ENCODE measurements at regions not wholly inside any gene's neighbourhood (a gene's known extent, or its start where the extent isn't known, plus 50 kb on each side); places are given as distances from the start of the nearest gene placed in this dataset.

DNA sequence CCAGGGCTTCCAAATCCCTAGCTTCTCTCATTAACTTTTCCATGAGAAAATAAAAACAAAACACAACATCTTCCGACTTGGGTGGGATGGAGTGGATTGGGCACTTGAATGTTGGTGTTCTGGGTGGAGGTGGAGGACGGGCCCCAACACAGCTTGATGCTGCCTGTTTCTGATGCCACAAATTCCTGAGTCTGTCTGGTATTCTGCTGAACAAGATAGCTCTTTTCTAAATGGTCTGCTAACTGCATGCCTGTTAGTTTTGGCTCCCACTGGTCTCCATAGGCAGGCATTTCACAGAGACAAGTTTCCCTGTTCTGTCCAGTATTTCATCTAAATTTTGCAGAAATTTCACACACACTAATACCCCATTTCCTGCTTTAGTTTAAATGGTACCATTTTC, 160.9 kb upstream of the FZD8 start:
- Histone ChIP-seq H3K27ac (ENCODE audit: insufficient read depth in 1 of 2, low read depth in 1 of 2, low read length in 2 of 2, poor library complexity in 1 of 2, severe bottlenecking in 2 of 2) (no peak overlapping the region), H3K4me3 (ENCODE audit: control insufficient read depth in 1 of 7, extremely low read depth in 1 of 7, insufficient read depth in 4 of 7, low read depth in 2 of 7, low read length in 6 of 7) (no peak overlapping the region), H3K36me3 (ENCODE audit: control insufficient read depth in 4 of 4, insufficient read depth in 4 of 4, low read length in 3 of 4) (no peaks in the 10 kb centered on the region), H3K9me3 (ENCODE audit: control extremely low read depth in 1 of 5, control insufficient read depth in 4 of 5, insufficient read depth in 2 of 5, low read depth in 1 of 5, low read length in 4 of 5) (peaks cover 0 to 2% (median 0%) of the 10 kb centered on the region in 5 experiments), H3K4me1 (ENCODE audit: control extremely low read depth in 1 of 4, control insufficient read depth in 4 of 4, insufficient read depth in 4 of 4, low read length in 3 of 4) (no peaks in the 10 kb centered on the region), H3K27me3 (replicated peaks in 2 of 5; ENCODE audit: control insufficient read depth in 4 of 5, insufficient read depth in 5 of 5, low read length in 4 of 5) (peaks cover 0 to 1% (median 0%) of the 10 kb centered on the region in 5 experiments)
- CTCF ChIA-PET, result no interaction called here
- 83% methylated on average over 1 of the region's 2 CpGs for WGBS (ENCODE audit: insufficient coverage)
- no peak for DNase-seq
- POLR2A ChIA-PET, result no interaction called here

DNA sequence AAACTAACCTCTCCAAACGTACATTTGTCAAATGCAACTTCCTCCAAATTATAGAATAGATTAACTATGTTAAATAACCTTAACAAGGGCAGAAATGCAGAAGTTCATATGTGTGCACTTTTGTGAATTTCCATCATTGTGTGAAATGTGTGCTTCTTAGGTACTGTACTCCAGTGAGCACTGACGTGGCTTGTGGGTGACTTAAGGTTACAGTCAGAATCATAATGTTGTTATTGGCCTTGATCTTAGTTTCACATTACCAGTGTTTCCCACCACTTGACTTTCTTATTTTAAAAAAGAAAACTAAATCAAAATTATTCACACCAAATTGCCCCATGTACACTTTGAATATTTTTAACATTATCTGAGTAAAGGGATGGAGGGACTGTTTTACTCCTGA, 155.1 kb upstream of the FZD8 start:
- H3K4me3 ChIP-seq (ENCODE audit: control insufficient read depth in 1 of 7, extremely low read depth in 1 of 7, insufficient read depth in 4 of 7, low read depth in 2 of 7, low read length in 6 of 7), result no peak overlapping the region
- no peak for DNase-seq
- no CpG with 5 or more reads among the region's 2 CpGs for WGBS (ENCODE audit: insufficient coverage)
- peaks cover 0 to 2% (median 0%) of the 10 kb centered on the region in 5 experiments for H3K9me3 ChIP-seq (ENCODE audit: control extremely low read depth in 1 of 5, control insufficient read depth in 4 of 5, insufficient read depth in 2 of 5, low read depth in 1 of 5, low read length in 4 of 5)
- CTCF ChIA-PET, result no interaction called here
- peaks cover 0 to 1% (median 0%) of the 10 kb centered on the region in 5 experiments for H3K27me3 ChIP-seq (replicated peaks in 2 of 5; ENCODE audit: control insufficient read depth in 4 of 5, insufficient read depth in 5 of 5, low read length in 4 of 5)
- peaks cover 0 to 7% (median 0%) of the 10 kb centered on the region in 4 experiments for H3K4me1 ChIP-seq (ENCODE audit: control extremely low read depth in 1 of 4, control insufficient read depth in 4 of 4, insufficient read depth in 4 of 4, low read length in 3 of 4)
- no peaks in the 10 kb centered on the region for H3K36me3 ChIP-seq (ENCODE audit: control insufficient read depth in 4 of 4, insufficient read depth in 4 of 4, low read length in 3 of 4)
- no peak overlapping the region for H3K27ac ChIP-seq (ENCODE audit: insufficient read depth in 1 of 2, low read depth in 1 of 2, low read length in 2 of 2, poor library complexity in 1 of 2, severe bottlenecking in 2 of 2)
- POLR2A ChIA-PET, result no interaction called here

DNA sequence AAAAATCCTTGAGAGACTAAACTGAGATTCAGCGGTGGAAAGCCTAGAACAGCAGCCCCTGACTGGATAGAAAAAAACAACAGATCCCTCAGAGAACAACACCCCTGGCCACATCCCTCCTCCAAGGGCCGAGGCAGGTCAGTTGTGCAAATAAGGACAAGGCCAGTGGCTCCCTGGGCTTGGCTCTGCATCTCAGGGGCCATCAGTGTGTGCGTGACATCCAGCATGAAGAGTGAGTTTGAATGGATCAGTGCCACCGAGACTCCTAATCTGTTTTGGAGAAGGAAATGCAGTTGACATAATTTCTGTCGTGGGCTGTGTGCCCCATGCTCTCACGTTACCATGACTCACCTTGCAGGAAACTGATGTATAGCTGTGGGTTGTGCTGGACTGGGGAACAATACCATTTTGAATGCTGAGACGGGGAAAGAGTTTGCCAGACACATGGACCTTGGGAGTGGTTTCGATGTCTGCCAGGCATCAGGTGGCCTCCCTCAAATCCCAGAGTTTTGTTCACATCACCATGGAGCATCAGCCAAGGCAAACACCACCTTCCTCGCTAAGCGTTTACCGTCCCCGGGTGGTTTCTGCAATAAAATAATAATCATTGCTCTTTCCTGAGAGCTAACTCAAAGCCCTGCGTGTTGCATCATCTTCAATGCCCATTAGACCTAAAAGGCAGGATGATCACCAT, 153.2 kb upstream of the FZD8 start:
- Histone ChIP-seq H3K4me1 (ENCODE audit: control extremely low read depth in 1 of 4, control insufficient read depth in 4 of 4, insufficient read depth in 4 of 4, low read length in 3 of 4) (peaks cover 0 to 7% (median 0%) of the 10 kb centered on the region in 4 experiments), H3K36me3 (ENCODE audit: control insufficient read depth in 4 of 4, insufficient read depth in 4 of 4, low read length in 3 of 4) (no peaks in the 10 kb centered on the region), H3K27ac (ENCODE audit: insufficient read depth in 1 of 2, low read depth in 1 of 2, low read length in 2 of 2, poor library complexity in 1 of 2, severe bottlenecking in 2 of 2) (no peak overlapping the region), H3K27me3 (replicated peaks in 2 of 5; ENCODE audit: control insufficient read depth in 4 of 5, insufficient read depth in 5 of 5, low read length in 4 of 5) (no peaks in the 10 kb centered on the region), H3K4me3 (ENCODE audit: control insufficient read depth in 1 of 7, extremely low read depth in 1 of 7, insufficient read depth in 4 of 7, low read depth in 2 of 7, low read length in 6 of 7) (no peak overlapping the region), H3K9me3 (ENCODE audit: control extremely low read depth in 1 of 5, control insufficient read depth in 4 of 5, insufficient read depth in 2 of 5, low read depth in 1 of 5, low read length in 4 of 5) (no peaks in the 10 kb centered on the region)
- POLR2A ChIA-PET, result no interaction called here
- 70% methylated on average over 10 of the region's 13 CpGs for WGBS (ENCODE audit: insufficient coverage)
- CTCF ChIA-PET, result interaction anchor here (1.2 kb wide), 1 partner anchor 11 kb away, joined by 4 read pairs; no protein-coding TSS in a partner anchor
- DNase-seq, result peak in 2 of 3 donors; percentile 9 to 35

DNA sequence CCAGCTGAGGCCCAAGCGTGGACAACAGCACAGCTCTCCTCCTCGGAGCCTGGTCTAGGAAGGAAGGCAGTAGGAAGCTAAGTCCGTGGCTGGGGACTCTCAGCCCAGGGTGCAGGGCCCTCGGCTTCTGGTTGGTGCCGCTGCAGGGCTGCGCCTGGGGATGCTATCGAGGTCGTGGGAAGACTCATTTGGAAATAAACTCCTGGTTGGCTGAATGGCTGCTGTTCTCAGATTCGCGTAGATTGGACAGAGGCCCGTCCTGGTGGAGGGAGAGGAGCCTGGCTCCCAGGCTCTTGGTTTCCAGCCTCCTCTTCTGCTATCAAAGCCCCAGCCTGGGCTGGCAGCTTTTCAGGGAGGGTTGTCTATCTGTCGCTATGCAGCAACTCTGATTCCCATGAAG, 152.6 kb upstream of the FZD8 start:
- Histone ChIP-seq H3K27me3 (replicated peaks in 2 of 5; ENCODE audit: control insufficient read depth in 4 of 5, insufficient read depth in 5 of 5, low read length in 4 of 5) (no peaks in the 10 kb centered on the region), H3K36me3 (ENCODE audit: control insufficient read depth in 4 of 4, insufficient read depth in 4 of 4, low read length in 3 of 4) (no peaks in the 10 kb centered on the region), H3K9me3 (ENCODE audit: control extremely low read depth in 1 of 5, control insufficient read depth in 4 of 5, insufficient read depth in 2 of 5, low read depth in 1 of 5, low read length in 4 of 5) (no peaks in the 10 kb centered on the region), H3K27ac (ENCODE audit: insufficient read depth in 1 of 2, low read depth in 1 of 2, low read length in 2 of 2, poor library complexity in 1 of 2, severe bottlenecking in 2 of 2) (no peak overlapping the region), H3K4me3 (ENCODE audit: control insufficient read depth in 1 of 7, extremely low read depth in 1 of 7, insufficient read depth in 4 of 7, low read depth in 2 of 7, low read length in 6 of 7) (no peak overlapping the region), H3K4me1 (ENCODE audit: control extremely low read depth in 1 of 4, control insufficient read depth in 4 of 4, insufficient read depth in 4 of 4, low read length in 3 of 4) (peaks cover 0 to 7% (median 0%) of the 10 kb centered on the region in 4 experiments)
- POLR2A ChIA-PET, result no interaction called here
- CTCF ChIA-PET, result no interaction called here
- WGBS (ENCODE audit: insufficient coverage), result 97% methylated on average over 12 of the region's 12 CpGs
- DNase-seq, result no peak

GRCh38 chr10:35792291-35792690, 150.2 kb upstream of the FZD8 start:
- H3K36me3 ChIP-seq (ENCODE audit: control insufficient read depth in 4 of 4, insufficient read depth in 4 of 4, low read length in 3 of 4), result no peaks in the 10 kb centered on the region
- H3K9me3 ChIP-seq (ENCODE audit: control extremely low read depth in 1 of 5, control insufficient read depth in 4 of 5, insufficient read depth in 2 of 5, low read depth in 1 of 5, low read length in 4 of 5), result peaks cover 0 to under 1% (median 0%) of the 10 kb centered on the region in 5 experiments
- ChIA-PET POLR2A (no interaction called here), CTCF (no interaction called here)
- H3K27ac ChIP-seq (ENCODE audit: insufficient read depth in 1 of 2, low read depth in 1 of 2, low read length in 2 of 2, poor library complexity in 1 of 2, severe bottlenecking in 2 of 2), result no peak overlapping the region
- peaks cover 0 to 7% (median 0%) of the 10 kb centered on the region in 4 experiments for H3K4me1 ChIP-seq (ENCODE audit: control extremely low read depth in 1 of 4, control insufficient read depth in 4 of 4, insufficient read depth in 4 of 4, low read length in 3 of 4)
- no peaks in the 10 kb centered on the region for H3K27me3 ChIP-seq (replicated peaks in 2 of 5; ENCODE audit: control insufficient read depth in 4 of 5, insufficient read depth in 5 of 5, low read length in 4 of 5)
- DNase-seq, result no peak
- H3K4me3 ChIP-seq (ENCODE audit: control insufficient read depth in 1 of 7, extremely low read depth in 1 of 7, insufficient read depth in 4 of 7, low read depth in 2 of 7, low read length in 6 of 7), result no peak overlapping the region
- WGBS (ENCODE audit: insufficient coverage), result 99% methylated on average over 7 of the region's 7 CpGs

- peaks cover 0 to 2% (median 0%) of the 10 kb centered on the region in 5 experiments for H3K9me3 ChIP-seq (ENCODE audit: control extremely low read depth in 1 of 5, control insufficient read depth in 4 of 5, insufficient read depth in 2 of 5, low read depth in 1 of 5, low read length in 4 of 5)
- no peak for DNase-seq
- no peak overlapping the region for H3K27ac ChIP-seq (ENCODE audit: insufficient read depth in 1 of 2, low read depth in 1 of 2, low read length in 2 of 2, poor library complexity in 1 of 2, severe bottlenecking in 2 of 2)
- peaks cover 0 to under 1% (median 0%) of the 10 kb centered on the region in 4 experiments for H3K4me1 ChIP-seq (ENCODE audit: control extremely low read depth in 1 of 4, control insufficient read depth in 4 of 4, insufficient read depth in 4 of 4, low read length in 3 of 4)
- POLR2A ChIA-PET, result no interaction called here
- no peaks in the 10 kb centered on the region for H3K27me3 ChIP-seq (replicated peaks in 2 of 5; ENCODE audit: control insufficient read depth in 4 of 5, insufficient read depth in 5 of 5, low read length in 4 of 5)
- CTCF ChIA-PET, result no interaction called here
- WGBS (ENCODE audit: insufficient coverage), result 96% methylated on average over 6 of the region's 7 CpGs
- H3K4me3 ChIP-seq (ENCODE audit: control insufficient read depth in 1 of 7, extremely low read depth in 1 of 7, insufficient read depth in 4 of 7, low read depth in 2 of 7, low read length in 6 of 7), result no peak overlapping the region
- no peaks in the 10 kb centered on the region for H3K36me3 ChIP-seq (ENCODE audit: control insufficient read depth in 4 of 4, insufficient read depth in 4 of 4, low read length in 3 of 4)
These were observed 147.9 kb upstream of the FZD8 start for GRCh38 chr10:35789996-35790395.

DNA sequence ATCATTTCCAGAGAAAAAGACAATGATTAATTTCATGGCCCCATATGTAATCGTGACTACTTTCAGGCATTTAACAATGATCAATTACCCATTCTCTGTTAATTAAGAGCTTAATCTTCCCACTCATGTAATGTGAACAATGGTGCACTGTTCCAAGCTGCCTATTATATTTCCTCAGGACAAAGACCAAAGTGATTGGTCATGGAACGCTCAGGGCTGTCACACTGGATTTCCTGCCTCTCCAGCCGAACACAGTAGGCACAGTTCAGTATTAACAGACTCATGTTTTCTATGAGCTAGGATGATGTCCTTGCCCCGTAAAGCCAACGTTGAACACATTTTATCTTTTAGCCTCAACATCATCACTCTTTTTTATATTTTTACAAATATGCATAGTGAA, 142.7 kb upstream of the FZD8 start:
- no peak for DNase-seq
- WGBS (ENCODE audit: insufficient coverage), result 100% methylated on average over 3 of the region's 5 CpGs
- H3K27ac ChIP-seq (ENCODE audit: insufficient read depth in 1 of 2, low read depth in 1 of 2, low read length in 2 of 2, poor library complexity in 1 of 2, severe bottlenecking in 2 of 2), result no peak overlapping the region
- H3K4me1 ChIP-seq (ENCODE audit: control extremely low read depth in 1 of 4, control insufficient read depth in 4 of 4, insufficient read depth in 4 of 4, low read length in 3 of 4), result no peaks in the 10 kb centered on the region
- ChIA-PET CTCF (interaction anchor here (0.6 kb wide), 1 partner anchor 250 kb away, joined by 3 read pairs; no protein-coding TSS in a partner anchor), POLR2A (no interaction called here)
- H3K4me3 ChIP-seq (ENCODE audit: control insufficient read depth in 1 of 7, extremely low read depth in 1 of 7, insufficient read depth in 4 of 7, low read depth in 2 of 7, low read length in 6 of 7), result no peak overlapping the region
- no peaks in the 10 kb centered on the region for H3K36me3 ChIP-seq (ENCODE audit: control insufficient read depth in 4 of 4, insufficient read depth in 4 of 4, low read length in 3 of 4)
- no peaks in the 10 kb centered on the region for H3K27me3 ChIP-seq (replicated peaks in 2 of 5; ENCODE audit: control insufficient read depth in 4 of 5, insufficient read depth in 5 of 5, low read length in 4 of 5)
- H3K9me3 ChIP-seq (ENCODE audit: control extremely low read depth in 1 of 5, control insufficient read depth in 4 of 5, insufficient read depth in 2 of 5, low read depth in 1 of 5, low read length in 4 of 5), result peaks cover 0 to 2% (median 0%) of the 10 kb centered on the region in 5 experiments
